Breast epithelium (tissue), 4 donors: ENCODE measurements at regions not wholly inside any gene's neighbourhood (a gene's known extent, or its start where the extent isn't known, plus 50 kb on each side); places are given as distances from the start of the nearest gene placed in this dataset.

Experiments
- DNase-seq, 2 donors: peaks; one replicate each; pipeline ENCODE4 v3.0.0-alpha.2; 2019; ENCODE audit warnings: low spot score in 2 of 2
- H3K27ac ChIP-seq, 2 donors: fragments of 200-600 bp; sonication (generic) in 1 of 2; one replicate each; pipeline ENCODE4 v1.5.1; 2016 to 2019; ENCODE audit warnings: mild to moderate bottlenecking in 1 of 2
- H3K27me3 ChIP-seq, 2 donors: fragments of 200-600 bp; sonication (generic) in 1 of 2; one replicate each; pipeline versions ENCODE4 v1.5.1 to v1.6.0; 2017 to 2019; ENCODE audit warnings: control low read depth in 1 of 2, mild to moderate bottlenecking in 1 of 2
- H3K36me3 ChIP-seq: fragments of 200-600 bp; one replicate; pipeline ENCODE4 v1.5.1; 2019
- H3K4me1 ChIP-seq, 2 donors: fragments of 200-600 bp; sonication (generic); one replicate each; pipeline ENCODE4 v1.5.1; 2016 to 2019; ENCODE audit warnings: control low read depth in 1 of 2
- H3K4me3 ChIP-seq, 3 donors: fragments of 200-600 bp; sonication (generic); 1 replicate in 2 of 3; 2 replicates in 1 of 3; pipeline ENCODE4 v1.5.1; 2016 to 2019; ENCODE audit warnings: mild to moderate bottlenecking in 3 of 3, moderate library complexity in 2 of 3
- H3K9me3 ChIP-seq, 2 donors: fragments of 200-600 bp; sonication (generic) in 1 of 2; one replicate each; pipeline ENCODE4 v1.5.1; 2016 to 2019; ENCODE audit warnings: control low read depth in 1 of 2
- CTCF ChIP-seq, 3 donors: fragments of 450-650 bp; IDR thresholded peaks; one replicate each; pipeline ENCODE4 v1.5.1; 2016 to 2017; ENCODE audit warnings: antibody characterized with exemption in 3 of 3, mild to moderate bottlenecking in 3 of 3, moderate library complexity in 3 of 3
- POLR2A ChIP-seq: fragments of 450-650 bp; IDR thresholded peaks from one replicate; pipeline ENCODE4 v1.6.1; 2016; ENCODE audit warnings: antibody characterized with exemption, mild to moderate bottlenecking, moderate library complexity
- POLR2AphosphoS5 ChIP-seq, 3 donors: sonication (generic); formaldehyde crosslinking; IDR thresholded peaks; one replicate each; pipeline ENCODE4 v1.6.1; 2017; ENCODE audit warnings: antibody characterized with exemption in 3 of 3
- intact Hi-C: fragments of 100-400 bp; cut with DNase I; formaldehyde crosslinking; loops from one replicate; pipeline ENCODE4 v1.15.1; 2023; ENCODE audit warnings: low total_unique reads

- no peaks in the 10 kb centered on the region for H3K36me3 ChIP-seq
- intact Hi-C loops: no loop called here
- no peaks in the 10 kb centered on the region for H3K9me3 ChIP-seq
- no peak for DNase-seq
- H3K27me3 ChIP-seq: no peaks in the 10 kb centered on the region
- no peaks in the 10 kb centered on the region for H3K4me1 ChIP-seq
- no peak for TF ChIP-seq POLR2A
- TF ChIP-seq CTCF (IDR thresholded peaks at IDR 0.05): no peak
- TF ChIP-seq POLR2AphosphoS5 (IDR thresholded peaks at IDR 0.05): no peak
- H3K27ac ChIP-seq: no peak overlapping the region
- H3K4me3 ChIP-seq: no peak overlapping the region
Measured at GRCh38 chr5:164898705-164899104, 1393.3 kb downstream of the MAT2B start.

- intact Hi-C loops: no loop called here
- no peak for DNase-seq
- Histone ChIP-seq H3K36me3 (no peaks in the 10 kb centered on the region), H3K27ac (no peak overlapping the region), H3K9me3 (no peaks in the 10 kb centered on the region), H3K4me3 (no peak overlapping the region), H3K27me3 (no peaks in the 10 kb centered on the region), H3K4me1 (no peaks in the 10 kb centered on the region)
- TF ChIP-seq CTCF (IDR thresholded peaks at IDR 0.05) (no peak), POLR2AphosphoS5 (IDR thresholded peaks at IDR 0.05) (no peak), POLR2A (no peak)
Measured at GRCh38 chr5:164909673-164910072, 1404.3 kb downstream of the MAT2B start.

- Histone ChIP-seq H3K4me1 (no peaks in the 10 kb centered on the region), H3K27ac (no peak overlapping the region), H3K27me3 (no peaks in the 10 kb centered on the region), H3K36me3 (no peaks in the 10 kb centered on the region), H3K9me3 (peaks cover 0 to 48% of the 10 kb centered on the region in 2 donors), H3K4me3 (no peak overlapping the region)
- TF ChIP-seq CTCF (IDR thresholded peaks at IDR 0.05) (no peak), POLR2AphosphoS5 (IDR thresholded peaks at IDR 0.05) (no peak), POLR2A (no peak)
- intact Hi-C loops: no loop called here
- DNase-seq: no peak
Measured at GRCh38 chr5:164921722-164922121, 1416.3 kb downstream of the MAT2B start.

- Histone ChIP-seq H3K27ac (no peak overlapping the region), H3K4me3 (no peak overlapping the region), H3K4me1 (no peaks in the 10 kb centered on the region), H3K9me3 (peaks cover 0 to 18% of the 10 kb centered on the region in 2 donors), H3K36me3 (no peaks in the 10 kb centered on the region), H3K27me3 (no peaks in the 10 kb centered on the region)
- no peak for DNase-seq
- TF ChIP-seq CTCF (IDR thresholded peaks at IDR 0.05) (no peak), POLR2A (no peak), POLR2AphosphoS5 (IDR thresholded peaks at IDR 0.05) (no peak)
- intact Hi-C loops: no loop called here
Measured at GRCh38 chr5:164934039-164934438, 1428.6 kb downstream of the MAT2B start.

- Histone ChIP-seq H3K4me3 (no peak overlapping the region), H3K4me1 (no peaks in the 10 kb centered on the region), H3K27me3 (no peaks in the 10 kb centered on the region), H3K36me3 (no peaks in the 10 kb centered on the region), H3K9me3 (peaks cover 0 to 12% of the 10 kb centered on the region in 2 donors), H3K27ac (no peak overlapping the region)
- DNase-seq: no peak
- TF ChIP-seq POLR2AphosphoS5 (IDR thresholded peaks at IDR 0.05): no peak
- TF ChIP-seq POLR2A: no peak
- no peak for TF ChIP-seq CTCF (IDR thresholded peaks at IDR 0.05)
- intact Hi-C loops: no loop called here
Measured at GRCh38 chr5:164934561-164934960, 1429.1 kb downstream of the MAT2B start.
